SK-N-SH treated with all-trans-retinoic acid at 6 μM for 48 hours (cell line): ENCODE measurements at regions not wholly inside any gene's neighbourhood (a gene's known extent, or its start where the extent isn't known, plus 50 kb on each side); places are given as distances from the start of the nearest gene placed in this dataset.

Experiments used
- ATAC-seq: fragments of 200-7000 bp; cut with Tn5 transposase; 3 replicates; pipeline ENCODE4 v1.9.1; 2020; ENCODE audit warnings: mild to moderate bottlenecking, moderate library complexity
- ARNTL ChIP-seq: fragments of 450-650 bp; formaldehyde crosslinking; IDR thresholded peaks from 2 replicates; pipeline ENCODE4 v1.5.0; 2020; ENCODE audit warnings: low read depth, mild to moderate bottlenecking, moderate library complexity, borderline replicate concordance
- CSDC2 ChIP-seq: fragments of 250-450 bp; sonication (Bioruptor Pico); IDR thresholded peaks from 2 replicates; pipeline ENCODE4 v1.5.0; 2020; ENCODE audit warnings: mild to moderate bottlenecking, moderate library complexity
- ESRRG ChIP-seq: fragments of 250-450 bp; sonication (Bioruptor Pico); IDR thresholded peaks from 2 replicates; pipeline ENCODE4 v1.6.1; 2021; ENCODE audit warnings: mild to moderate bottlenecking
- ISL1 ChIP-seq: fragments of 250-450 bp; sonication (Bioruptor Pico); IDR thresholded peaks from 2 replicates; pipeline ENCODE4 v2.1.2; 2022; ENCODE audit warnings: mild to moderate bottlenecking, moderate library complexity
- OSR1 ChIP-seq: fragments of 250-450 bp; sonication (Bioruptor Pico); IDR thresholded peaks from 2 replicates; pipeline ENCODE4 v1.8.0; 2022; ENCODE audit warnings: moderate library complexity, mild to moderate bottlenecking, inconsistent platforms
- RARB ChIP-seq: fragments of 250-450 bp; sonication (Bioruptor Pico); IDR thresholded peaks from 2 replicates; pipeline ENCODE4 v1.8.0; 2021; ENCODE audit warnings: mild to moderate bottlenecking, moderate library complexity
- SNAI2 ChIP-seq: fragments of 250-450 bp; sonication (Bioruptor Pico); IDR thresholded peaks from 2 replicates; pipeline ENCODE4 v1.5.0; 2020; ENCODE audit warnings: mild to moderate bottlenecking, moderate library complexity
- TOX ChIP-seq: fragments of 250-450 bp; sonication (Bioruptor Pico); IDR thresholded peaks from 2 replicates; pipeline ENCODE4 v1.8.0; 2021; ENCODE audit warnings: mild to moderate bottlenecking, moderate library complexity, borderline replicate concordance
- ZC3H10 ChIP-seq: fragments of 250-450 bp; sonication (Bioruptor Pico); IDR thresholded peaks from 2 replicates; pipeline ENCODE4 v1.5.1; 2021; ENCODE audit warnings: mild to moderate bottlenecking, moderate library complexity
- ZFP3 ChIP-seq: fragments of 250-450 bp; sonication (Bioruptor Pico); IDR thresholded peaks from 2 replicates; pipeline ENCODE4 v1.5.0; 2020; ENCODE audit warnings: mild to moderate bottlenecking, moderate library complexity
- ZFP30 ChIP-seq: fragments of 450-650 bp; formaldehyde crosslinking; IDR thresholded peaks from 2 replicates; pipeline ENCODE4 v1.5.0; 2022; ENCODE audit warnings: mild to moderate bottlenecking, moderate library complexity
- ZNF565 ChIP-seq: fragments of 450-650 bp; formaldehyde crosslinking; conservative IDR thresholded peaks from 2 replicates; pipeline ENCODE4 v1.5.0; 2020; ENCODE audit warnings: low read depth, mild to moderate bottlenecking, moderate library complexity
- ZNF70 ChIP-seq: fragments of 450-650 bp; formaldehyde crosslinking; IDR thresholded peaks from 2 replicates; pipeline ENCODE4 v1.5.0; 2020; ENCODE audit warnings: mild to moderate bottlenecking, moderate library complexity
- ZNF8 ChIP-seq: fragments of 450-650 bp; formaldehyde crosslinking; IDR thresholded peaks from 2 replicates; pipeline ENCODE4 v1.5.0; 2020; ENCODE audit warnings: mild to moderate bottlenecking, moderate library complexity
- TF ChIP-seq, protein P1 (sequence below): fragments of 250-450 bp; sonication (Bioruptor Pico); IDR thresholded peaks from 2 replicates; pipeline ENCODE4 v1.5.1; 2020; ENCODE audit warnings: low read depth, mild to moderate bottlenecking, moderate library complexity
- TF ChIP-seq, protein P2 (sequence below): fragments of 250-450 bp; sonication (Bioruptor Pico); IDR thresholded peaks from 2 replicates; pipeline ENCODE4 v1.5.0; 2020; ENCODE audit warnings: mild to moderate bottlenecking, moderate library complexity
- TF ChIP-seq, protein P3 (sequence below): fragments of 250-450 bp; sonication (Bioruptor Pico); IDR thresholded peaks from 2 replicates; pipeline ENCODE4 v1.5.1; 2021; ENCODE audit warnings: mild to moderate bottlenecking, moderate library complexity
- TF ChIP-seq, protein P4 (sequence below): fragments of 250-450 bp; sonication (Bioruptor Pico); IDR thresholded peaks from 2 replicates; pipeline ENCODE4 v1.8.0; 2020; ENCODE audit warnings: mild to moderate bottlenecking, moderate library complexity, borderline replicate concordance
- TF ChIP-seq, protein P5 (sequence below): fragments of 250-450 bp; sonication (Bioruptor Pico); IDR thresholded peaks from 2 replicates; pipeline ENCODE4 v1.8.0; 2021; ENCODE audit warnings: low read depth, mild to moderate bottlenecking, moderate library complexity, borderline replicate concordance

DNA sequence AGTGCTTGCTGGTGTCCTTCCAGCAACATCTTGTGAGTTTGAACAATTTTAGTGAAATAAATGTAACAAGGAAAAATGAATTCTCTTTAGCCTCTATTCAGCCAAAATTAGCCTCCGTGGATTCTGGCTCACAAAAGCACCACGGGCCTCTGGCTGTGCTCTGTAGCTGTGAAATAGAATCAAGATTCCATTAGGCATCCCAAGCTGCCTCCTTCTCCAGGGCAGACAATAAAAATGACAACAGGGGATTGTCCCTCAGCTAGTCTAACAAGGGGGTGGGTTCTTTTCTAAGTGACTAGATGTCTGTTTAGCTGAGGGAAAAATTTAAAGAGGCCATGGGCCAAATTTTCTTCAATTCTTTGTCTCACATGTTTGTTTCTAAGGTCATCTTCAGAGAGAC is 254.7 kb upstream of the FIGN start:
- no peak for ATAC-seq
- no peak for TF ChIP-seq ZFP30 (CRISPR knock-in tag)
- TF ChIP-seq ZNF565 = no peak
- TF ChIP-seq, protein P1, sequence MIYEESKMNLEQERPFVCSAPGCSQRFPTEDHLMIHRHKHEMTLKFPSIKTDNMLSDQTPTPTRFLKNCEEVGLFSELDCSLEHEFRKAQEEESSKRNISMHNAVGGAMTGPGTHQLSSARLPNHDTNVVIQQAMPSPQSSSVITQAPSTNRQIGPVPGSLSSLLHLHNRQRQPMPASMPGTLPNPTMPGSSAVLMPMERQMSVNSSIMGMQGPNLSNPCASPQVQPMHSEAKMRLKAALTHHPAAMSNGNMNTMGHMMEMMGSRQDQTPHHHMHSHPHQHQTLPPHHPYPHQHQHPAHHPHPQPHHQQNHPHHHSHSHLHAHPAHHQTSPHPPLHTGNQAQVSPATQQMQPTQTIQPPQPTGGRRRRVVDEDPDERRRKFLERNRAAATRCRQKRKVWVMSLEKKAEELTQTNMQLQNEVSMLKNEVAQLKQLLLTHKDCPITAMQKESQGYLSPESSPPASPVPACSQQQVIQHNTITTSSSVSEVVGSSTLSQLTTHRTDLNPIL (CRISPR knock-in tag) = no peak
- TF ChIP-seq, protein P2, sequence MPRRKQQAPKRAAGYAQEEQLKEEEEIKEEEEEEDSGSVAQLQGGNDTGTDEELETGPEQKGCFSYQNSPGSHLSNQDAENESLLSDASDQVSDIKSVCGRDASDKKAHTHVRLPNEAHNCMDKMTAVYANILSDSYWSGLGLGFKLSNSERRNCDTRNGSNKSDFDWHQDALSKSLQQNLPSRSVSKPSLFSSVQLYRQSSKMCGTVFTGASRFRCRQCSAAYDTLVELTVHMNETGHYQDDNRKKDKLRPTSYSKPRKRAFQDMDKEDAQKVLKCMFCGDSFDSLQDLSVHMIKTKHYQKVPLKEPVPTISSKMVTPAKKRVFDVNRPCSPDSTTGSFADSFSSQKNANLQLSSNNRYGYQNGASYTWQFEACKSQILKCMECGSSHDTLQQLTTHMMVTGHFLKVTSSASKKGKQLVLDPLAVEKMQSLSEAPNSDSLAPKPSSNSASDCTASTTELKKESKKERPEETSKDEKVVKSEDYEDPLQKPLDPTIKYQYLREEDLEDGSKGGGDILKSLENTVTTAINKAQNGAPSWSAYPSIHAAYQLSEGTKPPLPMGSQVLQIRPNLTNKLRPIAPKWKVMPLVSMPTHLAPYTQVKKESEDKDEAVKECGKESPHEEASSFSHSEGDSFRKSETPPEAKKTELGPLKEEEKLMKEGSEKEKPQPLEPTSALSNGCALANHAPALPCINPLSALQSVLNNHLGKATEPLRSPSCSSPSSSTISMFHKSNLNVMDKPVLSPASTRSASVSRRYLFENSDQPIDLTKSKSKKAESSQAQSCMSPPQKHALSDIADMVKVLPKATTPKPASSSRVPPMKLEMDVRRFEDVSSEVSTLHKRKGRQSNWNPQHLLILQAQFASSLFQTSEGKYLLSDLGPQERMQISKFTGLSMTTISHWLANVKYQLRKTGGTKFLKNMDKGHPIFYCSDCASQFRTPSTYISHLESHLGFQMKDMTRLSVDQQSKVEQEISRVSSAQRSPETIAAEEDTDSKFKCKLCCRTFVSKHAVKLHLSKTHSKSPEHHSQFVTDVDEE (CRISPR knock-in tag) = no peak
- TF ChIP-seq ESRRG (CRISPR knock-in tag) = no peak
- no peak for TF ChIP-seq SNAI2
- TF ChIP-seq, protein P3, sequence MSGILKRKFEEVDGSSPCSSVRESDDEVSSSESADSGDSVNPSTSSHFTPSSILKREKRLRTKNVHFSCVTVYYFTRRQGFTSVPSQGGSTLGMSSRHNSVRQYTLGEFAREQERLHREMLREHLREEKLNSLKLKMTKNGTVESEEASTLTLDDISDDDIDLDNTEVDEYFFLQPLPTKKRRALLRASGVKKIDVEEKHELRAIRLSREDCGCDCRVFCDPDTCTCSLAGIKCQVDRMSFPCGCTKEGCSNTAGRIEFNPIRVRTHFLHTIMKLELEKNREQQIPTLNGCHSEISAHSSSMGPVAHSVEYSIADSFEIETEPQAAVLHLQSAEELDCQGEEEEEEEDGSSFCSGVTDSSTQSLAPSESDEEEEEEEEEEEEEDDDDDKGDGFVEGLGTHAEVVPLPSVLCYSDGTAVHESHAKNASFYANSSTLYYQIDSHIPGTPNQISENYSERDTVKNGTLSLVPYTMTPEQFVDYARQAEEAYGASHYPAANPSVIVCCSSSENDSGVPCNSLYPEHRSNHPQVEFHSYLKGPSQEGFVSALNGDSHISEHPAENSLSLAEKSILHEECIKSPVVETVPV (CRISPR knock-in tag) = no peak
- no peak for TF ChIP-seq ISL1 (CRISPR knock-in tag)
- TF ChIP-seq, protein P4, sequence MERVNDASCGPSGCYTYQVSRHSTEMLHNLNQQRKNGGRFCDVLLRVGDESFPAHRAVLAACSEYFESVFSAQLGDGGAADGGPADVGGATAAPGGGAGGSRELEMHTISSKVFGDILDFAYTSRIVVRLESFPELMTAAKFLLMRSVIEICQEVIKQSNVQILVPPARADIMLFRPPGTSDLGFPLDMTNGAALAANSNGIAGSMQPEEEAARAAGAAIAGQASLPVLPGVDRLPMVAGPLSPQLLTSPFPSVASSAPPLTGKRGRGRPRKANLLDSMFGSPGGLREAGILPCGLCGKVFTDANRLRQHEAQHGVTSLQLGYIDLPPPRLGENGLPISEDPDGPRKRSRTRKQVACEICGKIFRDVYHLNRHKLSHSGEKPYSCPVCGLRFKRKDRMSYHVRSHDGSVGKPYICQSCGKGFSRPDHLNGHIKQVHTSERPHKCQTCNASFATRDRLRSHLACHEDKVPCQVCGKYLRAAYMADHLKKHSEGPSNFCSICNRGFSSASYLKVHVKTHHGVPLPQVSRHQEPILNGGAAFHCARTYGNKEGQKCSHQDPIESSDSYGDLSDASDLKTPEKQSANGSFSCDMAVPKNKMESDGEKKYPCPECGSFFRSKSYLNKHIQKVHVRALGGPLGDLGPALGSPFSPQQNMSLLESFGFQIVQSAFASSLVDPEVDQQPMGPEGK = no peak
- no peak for TF ChIP-seq ZNF8 (CRISPR knock-in tag)
- TF ChIP-seq ARNTL (CRISPR knock-in tag) = no peak
- no peak for TF ChIP-seq ZFP3 (CRISPR knock-in tag)
- TF ChIP-seq ZNF70 (CRISPR knock-in tag) = no peak
- TF ChIP-seq OSR1 (CRISPR knock-in tag) = no peak
- no peak for TF ChIP-seq CSDC2 (CRISPR knock-in tag)
- no peak for TF ChIP-seq ZC3H10 (CRISPR knock-in tag)
- no peak for TF ChIP-seq TOX (CRISPR knock-in tag)
- no peak for TF ChIP-seq RARB (CRISPR knock-in tag)
- TF ChIP-seq, all 23 proteins: peak for 0

DNA sequence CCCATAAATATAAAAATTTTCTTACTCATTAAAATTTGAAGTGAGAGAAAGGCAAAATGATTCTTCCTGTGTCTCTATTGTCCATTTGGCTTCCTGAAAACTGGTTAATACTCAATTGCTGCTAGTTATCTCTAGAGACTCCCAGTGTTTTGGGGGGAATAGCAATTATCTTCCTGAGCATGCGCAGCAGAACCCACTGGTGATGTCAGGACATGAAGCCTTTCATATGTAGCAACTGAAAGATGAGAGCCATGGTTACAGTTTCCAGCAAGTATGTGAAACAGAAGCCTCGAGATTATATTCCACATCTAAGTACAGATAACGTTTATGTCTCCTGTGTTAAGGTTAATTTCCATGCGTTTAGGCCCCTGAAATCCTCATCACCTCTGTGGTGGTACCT is 254.3 kb upstream of the FIGN start:
- no peak for ATAC-seq

DNA sequence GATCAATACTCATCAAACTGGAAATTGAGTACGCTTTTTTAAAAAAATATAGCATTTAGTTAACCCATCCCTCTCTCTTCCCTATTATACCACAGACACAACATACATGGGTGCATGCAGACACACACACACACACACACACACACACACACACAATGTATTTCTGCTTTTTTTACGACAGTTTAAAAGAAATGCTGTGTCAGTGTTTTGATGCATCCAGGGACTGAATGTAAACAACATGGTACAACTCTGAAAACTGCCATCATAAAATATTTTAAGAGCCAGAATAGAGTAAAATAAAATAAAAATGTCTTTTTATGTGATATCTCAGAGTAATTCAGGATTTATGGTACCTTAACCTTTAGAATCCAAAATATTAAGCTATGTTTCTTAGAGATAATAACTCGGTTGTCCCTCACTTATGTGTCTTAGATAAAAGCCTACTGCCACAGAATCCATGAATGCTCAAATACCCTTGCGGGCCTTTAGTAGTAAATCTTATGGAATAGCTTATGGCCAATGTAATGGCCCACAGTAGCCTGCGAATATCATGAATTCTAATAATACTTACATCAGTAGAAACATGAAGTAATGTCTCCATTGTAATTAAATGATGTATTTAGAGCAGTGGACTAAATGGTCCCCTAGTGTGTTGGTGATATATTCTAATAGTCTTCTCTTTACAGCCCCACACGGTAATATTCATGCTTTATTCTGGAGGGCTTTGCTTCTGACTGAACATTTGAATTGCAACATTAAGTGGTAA is 251.6 kb upstream of the FIGN start:
- no peak for ATAC-seq
- TF ChIP-seq TOX (CRISPR knock-in tag) (no peak), ARNTL (CRISPR knock-in tag) (no peak), SNAI2 (no peak), ZFP30 (CRISPR knock-in tag) (no peak)
- TF ChIP-seq, protein P2 (CRISPR knock-in tag) = no peak

More for the DNA sequence above, 254.3 kb upstream of the FIGN start:
- no peak for TF ChIP-seq ARNTL (CRISPR knock-in tag)
- TF ChIP-seq ZC3H10 (CRISPR knock-in tag) = no peak
- no peak for TF ChIP-seq ZNF70 (CRISPR knock-in tag)
- TF ChIP-seq RARB (CRISPR knock-in tag) = no peak
- TF ChIP-seq, protein P5, sequence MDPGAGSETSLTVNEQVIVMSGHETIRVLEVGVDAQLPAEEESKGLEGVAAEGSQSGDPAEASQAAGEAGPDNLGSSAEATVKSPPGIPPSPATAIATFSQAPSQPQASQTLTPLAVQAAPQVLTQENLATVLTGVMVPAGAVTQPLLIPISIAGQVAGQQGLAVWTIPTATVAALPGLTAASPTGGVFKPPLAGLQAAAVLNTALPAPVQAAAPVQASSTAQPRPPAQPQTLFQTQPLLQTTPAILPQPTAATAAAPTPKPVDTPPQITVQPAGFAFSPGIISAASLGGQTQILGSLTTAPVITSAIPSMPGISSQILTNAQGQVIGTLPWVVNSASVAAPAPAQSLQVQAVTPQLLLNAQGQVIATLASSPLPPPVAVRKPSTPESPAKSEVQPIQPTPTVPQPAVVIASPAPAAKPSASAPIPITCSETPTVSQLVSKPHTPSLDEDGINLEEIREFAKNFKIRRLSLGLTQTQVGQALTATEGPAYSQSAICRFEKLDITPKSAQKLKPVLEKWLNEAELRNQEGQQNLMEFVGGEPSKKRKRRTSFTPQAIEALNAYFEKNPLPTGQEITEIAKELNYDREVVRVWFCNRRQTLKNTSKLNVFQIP (CRISPR knock-in tag) = no peak
